K562 (cell line): ENCODE measurements at regions not wholly inside any gene's neighbourhood (a gene's known extent, or its start where the extent isn't known, plus 50 kb on each side); places are given as distances from the start of the nearest gene placed in this dataset.

Experiments
- NFIC ChIP-seq: fragments of 450-650 bp; IDR thresholded peaks from 2 replicates; pipeline ENCODE4 v1.6.1; 2017; ENCODE audit warnings: mild to moderate bottlenecking, inconsistent platforms
- TF ChIP-seq, protein P1 (sequence below): fragments of 250-450 bp; sonication (Bioruptor Pico); IDR thresholded peaks from 2 replicates; pipeline ENCODE4 v1.5.0; 2021; ENCODE audit warnings: mild to moderate bottlenecking, moderate library complexity
- TF ChIP-seq, protein P2 (sequence below), 3 experiments: IDR thresholded peaks in 2 of 3; conservative IDR thresholded peaks in 1 of 3; 2 replicates each; pipeline ENCODE4 v1.5.1; 2011 to 2012; ENCODE audit warnings: low read length in 3 of 3, mild to moderate bottlenecking in 3 of 3, control low read depth in 2 of 3, improper control_type of control experiment in 1 of 3, inconsistent platforms in 1 of 3, low read depth in 1 of 3, mixed read lengths in 1 of 3, moderate library complexity in 1 of 3; ENCODE audit not compliant: insufficient read depth in 2 of 3

DNA sequence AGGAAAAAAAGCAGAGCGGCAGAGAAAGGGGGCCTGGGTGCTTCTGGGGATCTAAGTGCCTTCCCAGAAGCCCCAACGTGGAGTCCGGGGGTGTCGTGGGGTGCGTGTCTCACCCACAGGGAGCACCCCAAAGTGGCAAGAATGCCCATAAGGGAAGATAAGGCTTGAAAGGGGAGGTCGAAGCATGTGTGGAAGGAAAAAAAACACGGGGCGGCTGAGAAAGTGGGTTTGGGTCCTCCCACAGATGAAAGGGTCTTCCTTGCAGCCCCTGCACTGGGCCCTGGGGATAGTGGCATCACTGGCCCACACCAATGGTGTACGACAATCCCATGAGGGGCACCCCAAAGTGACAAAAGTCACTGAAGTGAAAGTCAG, 275.5 kb downstream of the ALG10 start:
- TF ChIP-seq, protein P1, sequence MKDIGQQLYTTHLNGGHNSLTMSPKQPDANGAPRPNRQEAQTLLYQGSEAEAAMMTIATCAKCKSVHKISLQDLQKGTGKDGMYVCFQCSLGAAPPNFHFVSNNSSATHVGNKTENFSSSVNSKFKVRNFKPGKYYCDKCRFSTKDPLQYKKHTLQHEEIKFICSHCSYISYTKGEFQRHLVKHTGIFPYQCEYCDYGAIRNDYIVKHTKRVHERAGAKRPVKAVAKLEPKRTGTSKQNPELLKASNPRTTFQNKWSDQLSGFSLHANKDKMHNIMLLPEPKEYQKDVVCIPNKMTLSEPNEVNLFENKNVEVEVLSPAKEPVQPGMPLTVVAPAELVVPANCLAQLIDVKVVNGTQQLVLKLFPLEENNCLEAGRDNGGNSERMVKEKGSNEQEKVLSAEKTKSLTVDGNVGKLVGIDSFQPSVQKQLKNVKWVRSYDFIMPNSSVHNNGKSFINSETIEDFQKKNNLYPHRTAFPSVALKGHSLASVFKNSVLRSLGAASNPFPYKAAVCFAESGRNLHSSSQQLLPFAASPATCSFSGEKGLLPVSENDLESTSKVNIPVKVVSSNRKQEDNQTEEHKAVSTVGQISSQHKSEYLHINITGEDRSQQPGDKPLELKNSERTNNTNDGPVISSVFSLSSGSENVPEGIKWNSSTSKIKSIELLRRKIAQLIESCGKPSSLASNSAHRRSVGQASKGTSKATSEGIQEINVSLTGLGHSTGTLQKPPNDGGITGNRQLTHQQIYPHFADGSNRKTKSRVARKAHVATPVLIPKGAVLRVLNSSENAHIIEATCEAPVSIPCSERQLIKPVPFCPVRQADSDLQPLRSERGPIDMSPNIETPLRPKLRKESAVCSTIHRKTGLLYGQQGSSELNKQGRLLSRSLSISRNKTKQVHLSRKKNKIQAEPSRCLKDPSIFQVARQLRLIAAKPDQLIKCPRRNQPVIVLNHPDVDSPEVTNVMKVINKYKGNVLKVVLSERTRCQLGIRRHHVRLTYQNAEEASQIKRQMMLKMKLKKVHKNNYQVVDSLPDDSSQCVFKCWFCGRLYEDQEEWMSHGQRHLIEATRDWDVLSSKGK (CRISPR knock-in tag): no peak
- no peak for TF ChIP-seq NFIC
- TF ChIP-seq, protein P2, sequence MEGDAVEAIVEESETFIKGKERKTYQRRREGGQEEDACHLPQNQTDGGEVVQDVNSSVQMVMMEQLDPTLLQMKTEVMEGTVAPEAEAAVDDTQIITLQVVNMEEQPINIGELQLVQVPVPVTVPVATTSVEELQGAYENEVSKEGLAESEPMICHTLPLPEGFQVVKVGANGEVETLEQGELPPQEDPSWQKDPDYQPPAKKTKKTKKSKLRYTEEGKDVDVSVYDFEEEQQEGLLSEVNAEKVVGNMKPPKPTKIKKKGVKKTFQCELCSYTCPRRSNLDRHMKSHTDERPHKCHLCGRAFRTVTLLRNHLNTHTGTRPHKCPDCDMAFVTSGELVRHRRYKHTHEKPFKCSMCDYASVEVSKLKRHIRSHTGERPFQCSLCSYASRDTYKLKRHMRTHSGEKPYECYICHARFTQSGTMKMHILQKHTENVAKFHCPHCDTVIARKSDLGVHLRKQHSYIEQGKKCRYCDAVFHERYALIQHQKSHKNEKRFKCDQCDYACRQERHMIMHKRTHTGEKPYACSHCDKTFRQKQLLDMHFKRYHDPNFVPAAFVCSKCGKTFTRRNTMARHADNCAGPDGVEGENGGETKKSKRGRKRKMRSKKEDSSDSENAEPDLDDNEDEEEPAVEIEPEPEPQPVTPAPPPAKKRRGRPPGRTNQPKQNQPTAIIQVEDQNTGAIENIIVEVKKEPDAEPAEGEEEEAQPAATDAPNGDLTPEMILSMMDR (IDR thresholded peaks at IDR 0.05 in 2 of 3, conservative IDR thresholded peaks at IDR 0.05 in 1 of 3; ENCODE audit: insufficient read depth in 2 of 3, low read depth in 1 of 3, low read length in 3 of 3): no peak
